Caco-2 (cell line): ENCODE measurements at regions not wholly inside any gene's neighbourhood (a gene's known extent, or its start where the extent isn't known, plus 50 kb on each side); places are given as distances from the start of the nearest gene placed in this dataset.

Source experiments
- BruUV-seq: library from RNA; stranded (reverse); fragments of 400-500 nt; replicated peaks from 2 replicates; lab custom pipeline; 2021; lab: Mats Ljungman, UMichigan
- CTCF ChIA-PET: fragments of 300-600 bp; sonication (Branson Sonifier 250); formaldehyde crosslinking; loops from one replicate; lab custom pipeline; 2022; ENCODE audit warnings: antibody characterized with exemption; lab: Charles Lee
- POLR2A ChIA-PET: fragments of 300-600 bp; sonication (Branson Sonifier 250); formaldehyde crosslinking; loops from one replicate; lab custom pipeline; 2022; ENCODE audit warnings: antibody characterized with exemption; lab: Charles Lee
- DNase-seq, 2 experiments: peaks; one replicate each; pipeline versions ENCODE4 v3.0.0 to v3.0.0-alpha.2; 2020 to 2022
- H3K27me3 ChIP-seq: replicated peaks from 2 replicates; pipeline ENCODE4 v1.6.0; 2011; ENCODE audit warnings: low read length; ENCODE audit not compliant: control insufficient read depth, insufficient read depth
- H3K36me3 ChIP-seq: 2 replicates; pipeline ENCODE4 v1.5.1; 2011; ENCODE audit warnings: low read length; ENCODE audit not compliant: control insufficient read depth, insufficient read depth
- H3K4me1 ChIP-seq: fragments of 250-450 bp; sonication (Bioruptor Pico); 2 replicates; pipeline ENCODE4 v1.5.1; 2020; ENCODE audit warnings: mild to moderate bottlenecking
- H3K4me3 ChIP-seq: 2 replicates; pipeline ENCODE4 v1.5.1; 2011; ENCODE audit warnings: low read depth, mild to moderate bottlenecking, control low read depth, low read length
- H3K9me3 ChIP-seq: fragments of 250-450 bp; sonication (Bioruptor Pico); 2 replicates; pipeline ENCODE4 v1.5.1; 2020; ENCODE audit warnings: mild to moderate bottlenecking, moderate library complexity
- H3K27ac Mint-ChIP-seq: one replicate; pipeline ENCODE4 v1.8.0; 2022; ENCODE audit warnings: mixed read lengths; ENCODE audit not compliant: unreplicated experiment
- H3K27me3 Mint-ChIP-seq: one replicate; pipeline ENCODE4 v1.8.0; 2022; ENCODE audit warnings: mixed read lengths; ENCODE audit not compliant: insufficient read depth, unreplicated experiment
- H3K36me3 Mint-ChIP-seq: one replicate; pipeline ENCODE4 v1.8.0; 2022; ENCODE audit warnings: mild to moderate bottlenecking, mixed read lengths; ENCODE audit not compliant: insufficient read depth, unreplicated experiment
- H3K4me1 Mint-ChIP-seq: one replicate; pipeline ENCODE4 v1.8.0; 2022; ENCODE audit warnings: low read depth, mixed read lengths; ENCODE audit not compliant: unreplicated experiment
- H3K4me3 Mint-ChIP-seq: one replicate; pipeline ENCODE4 v1.8.0; 2022; ENCODE audit warnings: mild to moderate bottlenecking, moderate library complexity, mixed read lengths; ENCODE audit not compliant: unreplicated experiment
- H3K9me3 Mint-ChIP-seq: one replicate; pipeline ENCODE4 v1.8.0; 2022; ENCODE audit warnings: mixed read lengths; ENCODE audit not compliant: unreplicated experiment
- CTCF ChIP-seq, 2 experiments: fragments of 200-600 bp in 1 of 2; IDR thresholded peaks; 1 replicate in 1 of 2; 2 replicates in 1 of 2; pipeline versions ENCODE4 v1.5.1 to v1.8.0; 2011 to 2022; ENCODE audit warnings: antibody characterized with exemption in 1 of 2, control low read depth in 1 of 2, inconsistent platforms in 1 of 2, low read depth in 1 of 2, low read length in 1 of 2, mild to moderate bottlenecking in 1 of 2, moderate library complexity in 1 of 2; ENCODE audit not compliant: insufficient read depth in 1 of 2, severe bottlenecking in 1 of 2, unreplicated experiment in 1 of 2
- intact Hi-C: fragments of 100-400 bp; cut with micrococcal nuclease; formaldehyde crosslinking; loops from one replicate; pipeline ENCODE4 v1.10.0; 2022; ENCODE audit not compliant: unreplicated experiment

DNA sequence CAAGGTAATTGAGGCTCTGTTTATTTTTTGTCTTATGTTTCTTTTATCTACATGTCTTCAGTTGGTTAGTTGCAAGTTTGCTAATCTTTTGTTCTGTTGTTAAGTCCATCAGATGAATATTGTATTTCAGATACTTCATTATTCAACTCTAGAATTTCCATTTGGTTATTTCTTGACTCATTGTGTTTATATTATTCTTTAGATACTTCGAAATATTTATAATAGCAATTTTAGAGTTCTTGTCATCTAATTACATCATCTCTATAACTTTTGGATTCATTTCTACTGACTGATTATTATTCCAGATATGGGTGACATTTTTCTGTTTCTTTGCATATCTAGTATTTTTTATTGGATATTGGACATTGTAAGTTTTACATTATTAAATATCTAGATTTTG is 405.6 kb downstream of the PLPP3 start:
- Histone ChIP-seq H3K4me3 (no peak overlapping the region), H3K36me3 (no peaks in the 10 kb centered on the region), H3K4me1 (no peaks in the 10 kb centered on the region), H3K9me3 (no peaks in the 10 kb centered on the region), H3K27me3 (no peaks in the 10 kb centered on the region)
- Mint-ChIP-seq H3K4me1 (peaks cover 6% of the 10 kb centered on the region), H3K27me3 (no peaks in the 10 kb centered on the region), H3K4me3 (no peak overlapping the region), H3K9me3 (no peaks in the 10 kb centered on the region), H3K27ac (no peak overlapping the region), H3K36me3 (no peaks in the 10 kb centered on the region)
- intact Hi-C loops: no loop called here
- CTCF ChIA-PET: no interaction called here
- no peak for DNase-seq
- no peak for TF ChIP-seq CTCF (IDR thresholded peaks at IDR 0.05; ENCODE audit: insufficient read depth in 1 of 2, low read depth in 1 of 2, low read length in 1 of 2, severe bottlenecking in 1 of 2, unreplicated experiment in 1 of 2)
- BruUV-seq: no TSS peak
- POLR2A ChIA-PET: no interaction called here

DNA sequence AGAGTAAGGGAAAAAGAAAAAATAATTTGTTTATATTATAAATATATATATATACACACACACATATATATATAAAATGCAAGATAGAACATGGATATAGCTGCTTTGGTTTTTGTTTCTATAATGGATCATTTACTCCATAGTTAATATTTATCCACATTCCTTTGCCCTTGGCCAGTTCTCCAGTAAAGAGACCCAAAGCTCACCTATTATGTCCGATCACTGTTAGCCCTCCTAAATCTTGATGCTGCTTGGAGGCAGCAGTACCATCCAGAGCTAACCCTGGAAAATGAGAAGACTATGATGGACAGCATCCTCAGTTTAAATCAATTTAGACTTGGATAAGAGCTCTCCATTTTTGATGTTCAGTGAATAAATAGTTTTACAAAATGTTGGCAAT is 407.7 kb downstream of the PLPP3 start:
- ChIA-PET CTCF (no interaction called here), POLR2A (no interaction called here)

GRCh38 chr1:56170784-56171320 is 408.5 kb downstream of the PLPP3 start:
- POLR2A ChIA-PET: no interaction called here
- H3K27me3 Mint-ChIP-seq: peaks cover 6% of the 10 kb centered on the region
- no peaks in the 10 kb centered on the region for H3K36me3 Mint-ChIP-seq
- H3K4me3 Mint-ChIP-seq: no peak overlapping the region
- Histone ChIP-seq H3K4me1 (no peaks in the 10 kb centered on the region), H3K4me3 (no peak overlapping the region), H3K9me3 (no peaks in the 10 kb centered on the region), H3K36me3 (no peaks in the 10 kb centered on the region), H3K27me3 (no peaks in the 10 kb centered on the region)
- H3K4me1 Mint-ChIP-seq: peaks cover 6% of the 10 kb centered on the region
- no peak overlapping the region for H3K27ac Mint-ChIP-seq
- no peaks in the 10 kb centered on the region for H3K9me3 Mint-ChIP-seq
- no TSS peak for BruUV-seq
- DNase-seq: no peak
- CTCF ChIA-PET: interaction anchor here (0.6 kb wide), 1 partner anchor 306 kb away, joined by 3 read pairs; no protein-coding TSS in a partner anchor
- intact Hi-C loops: no loop called here
- no peak for TF ChIP-seq CTCF (IDR thresholded peaks at IDR 0.05; ENCODE audit: insufficient read depth in 1 of 2, low read depth in 1 of 2, low read length in 1 of 2, severe bottlenecking in 1 of 2, unreplicated experiment in 1 of 2)

More for the DNA sequence above, 407.7 kb downstream of the PLPP3 start:
- no peak for DNase-seq
- no peak overlapping the region for H3K4me3 ChIP-seq
- no peaks in the 10 kb centered on the region for H3K9me3 ChIP-seq
- Mint-ChIP-seq H3K27me3 (peaks cover 6% of the 10 kb centered on the region), H3K36me3 (no peaks in the 10 kb centered on the region), H3K4me3 (no peak overlapping the region), H3K27ac (no peak overlapping the region), H3K4me1 (peaks cover 6% of the 10 kb centered on the region), H3K9me3 (no peaks in the 10 kb centered on the region)
- H3K27me3 ChIP-seq: no peaks in the 10 kb centered on the region
- intact Hi-C loops: no loop called here
- H3K4me1 ChIP-seq: no peaks in the 10 kb centered on the region
- BruUV-seq: no TSS peak
- TF ChIP-seq CTCF (IDR thresholded peaks at IDR 0.05; ENCODE audit: insufficient read depth in 1 of 2, low read depth in 1 of 2, low read length in 1 of 2, severe bottlenecking in 1 of 2, unreplicated experiment in 1 of 2): no peak
- H3K36me3 ChIP-seq: no peaks in the 10 kb centered on the region
